ENCODE measurements at regions not wholly inside any gene's neighbourhood (a gene's known extent, or its start where the extent isn't known, plus 50 kb on each side); places are given as distances from the start of the nearest gene placed in this dataset.

GRCh38 chr14:87468531-87468930 lies 524.5 kb downstream of the GALC start:
- TF ChIP-seq CTCF (IDR thresholded peaks at IDR 0.05; ENCODE audit: low read depth, low read length, poor library complexity, severe bottlenecking) (no peak), EZH2phosphoT487 (IDR thresholded peaks at IDR 0.05; ENCODE audit: borderline replicate concordance, low read length) (no peak)
